Limb (tissue), 2 donors: ENCODE measurements at regions not wholly inside any gene's neighbourhood (a gene's known extent, or its start where the extent isn't known, plus 50 kb on each side); places are given as distances from the start of the nearest gene placed in this dataset.

ENCODE experiments used
- DNase-seq, 2 donors: peaks; one replicate each; pipeline ENCODE4 v3.0.0-alpha.2; 2016; ENCODE audit errors: extremely low spot score in 2 of 2

DNA sequence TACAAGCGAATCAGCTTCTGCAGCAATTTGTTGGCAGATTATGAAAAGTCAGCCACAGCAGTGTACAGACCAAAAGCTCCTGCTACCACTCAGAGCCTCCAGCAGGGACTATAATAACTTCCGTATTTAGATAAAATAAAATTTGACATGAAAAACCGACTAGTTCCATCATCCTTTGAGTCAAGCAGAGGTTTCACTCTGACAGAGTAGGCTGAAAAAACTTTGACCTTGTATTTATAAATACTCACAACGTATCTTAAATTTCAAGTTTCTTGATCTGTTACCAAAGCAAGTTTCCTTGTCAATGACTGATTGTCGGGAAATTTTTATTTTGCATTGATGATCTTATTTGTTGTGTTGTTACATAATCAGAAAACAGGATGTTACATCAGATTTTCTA, 283.4 kb downstream of the DAD1 start:
- DNase-seq: no peak

DNA sequence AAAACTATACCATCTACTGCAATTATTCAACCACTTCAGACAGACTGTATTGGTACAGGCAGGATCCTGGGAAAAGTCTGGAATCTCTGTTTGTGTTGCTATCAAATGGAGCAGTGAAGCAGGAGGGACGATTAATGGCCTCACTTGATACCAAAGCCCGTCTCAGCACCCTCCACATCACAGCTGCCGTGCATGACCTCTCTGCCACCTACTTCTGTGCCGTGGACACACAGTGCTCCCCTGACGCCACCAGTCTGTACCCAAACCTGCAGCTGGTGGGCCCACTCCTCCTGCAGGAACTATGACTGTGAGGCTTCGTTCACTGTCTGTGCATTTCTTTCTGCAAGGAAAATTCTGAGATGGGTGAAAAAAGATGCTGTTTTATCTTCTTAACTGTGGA, 284.7 kb downstream of the DAD1 start:
- DNase-seq: no peak

DNA sequence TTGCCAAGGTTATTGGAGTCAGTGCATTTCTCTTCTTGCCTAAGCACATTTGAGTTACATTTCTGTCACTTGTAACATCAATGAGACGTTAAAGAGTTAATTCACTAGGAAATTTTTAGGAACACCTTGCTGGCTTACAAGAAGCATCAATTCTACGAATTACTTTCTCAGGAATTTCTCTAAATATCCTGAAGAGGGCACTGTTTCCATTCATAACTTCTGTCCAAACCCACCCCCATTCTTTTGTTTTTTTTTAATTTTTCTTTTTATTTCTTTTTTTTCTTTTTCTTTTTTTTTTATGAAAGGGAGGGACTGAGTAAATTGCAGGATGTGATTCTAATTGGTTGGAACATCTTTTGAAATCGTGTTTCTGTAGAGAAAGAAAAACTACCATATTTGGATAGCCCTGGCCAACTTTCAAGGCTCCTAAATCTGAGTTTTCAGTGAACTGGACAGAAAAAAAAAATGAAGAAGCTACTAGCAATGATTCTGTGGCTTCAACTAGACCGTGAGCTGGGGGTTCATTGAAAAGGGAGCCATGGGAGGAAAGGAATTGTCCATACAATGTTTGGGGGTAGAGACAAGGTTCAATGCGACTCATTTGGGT, 285.3 kb downstream of the DAD1 start:
- no peak for DNase-seq

DNA sequence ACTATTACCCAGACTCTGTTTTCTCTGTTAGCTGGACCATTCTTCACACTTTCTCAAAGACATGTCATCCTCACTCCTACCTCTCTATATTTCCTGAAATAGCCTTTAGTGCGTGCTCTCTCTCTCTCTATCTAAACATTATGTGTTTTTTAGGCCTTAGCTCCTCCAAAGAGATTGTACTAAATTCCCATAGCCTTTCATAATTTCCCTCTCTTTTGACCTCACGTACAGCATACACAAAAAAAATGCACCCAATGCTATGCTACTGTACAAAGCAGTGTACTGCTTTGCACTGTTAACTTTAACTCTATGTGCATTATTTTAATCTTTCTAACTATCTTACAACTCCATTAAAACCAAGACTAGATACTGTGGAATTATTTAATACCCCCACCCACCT, 288.4 kb downstream of the DAD1 start:
- no peak for DNase-seq

DNA sequence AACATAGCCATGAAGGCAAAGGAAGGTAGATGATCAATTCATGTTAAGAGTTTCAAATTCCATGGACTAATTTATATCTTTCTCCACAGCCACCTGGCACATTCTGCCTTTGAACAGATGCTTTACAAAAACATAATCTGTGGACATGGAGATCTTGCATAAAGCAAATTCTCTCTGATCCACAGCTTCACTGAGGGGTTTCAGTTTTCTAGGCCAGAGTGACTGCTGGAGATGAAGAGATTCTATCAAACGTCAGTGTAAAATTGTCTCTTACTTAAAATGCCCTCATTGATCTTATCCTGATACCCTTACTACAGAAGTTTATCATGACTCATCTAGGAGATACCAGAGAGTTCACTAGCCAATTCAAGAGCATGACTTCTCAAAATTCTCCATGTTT, 291.6 kb downstream of the DAD1 start:
- no peak for DNase-seq

DNA sequence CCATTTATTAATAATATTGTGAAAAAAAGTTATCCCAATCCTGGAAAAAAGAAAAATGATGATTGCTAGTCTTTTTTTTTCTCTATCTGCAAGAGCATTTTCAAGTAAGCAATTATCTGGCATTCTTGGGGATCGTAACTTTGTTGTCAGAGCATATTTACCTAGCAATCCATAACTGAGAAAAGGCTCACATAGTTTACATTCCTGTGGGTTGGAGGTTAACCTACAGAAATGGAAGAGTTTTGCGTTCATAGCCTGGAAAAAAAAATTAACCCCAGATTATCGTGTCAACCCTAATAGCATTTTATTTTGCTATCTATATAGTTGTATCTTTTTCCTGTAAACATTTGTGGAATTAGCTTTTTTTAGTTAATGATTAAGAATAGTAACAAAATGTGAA, 292.3 kb downstream of the DAD1 start:
- DNase-seq: no peak

DNA sequence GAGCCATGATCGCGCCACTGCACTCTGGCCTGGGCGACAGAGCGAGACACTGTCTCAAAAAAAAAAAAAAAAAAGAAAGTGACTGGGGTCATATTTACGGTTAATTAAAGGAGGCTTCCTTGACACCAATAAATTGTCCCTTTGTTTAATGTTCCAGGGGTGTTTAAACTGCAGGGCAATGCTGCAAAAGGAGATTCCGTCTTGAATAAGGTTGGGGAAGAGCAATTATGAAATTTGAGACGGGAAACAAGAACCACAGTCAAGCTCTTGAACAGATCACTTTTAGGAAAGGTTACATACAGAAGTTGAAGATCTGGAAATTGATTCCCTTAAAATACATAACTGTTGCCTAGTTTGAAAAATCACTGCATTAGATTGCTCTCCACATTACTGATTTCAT, 292.9 kb downstream of the DAD1 start:
- DNase-seq: no peak

DNA sequence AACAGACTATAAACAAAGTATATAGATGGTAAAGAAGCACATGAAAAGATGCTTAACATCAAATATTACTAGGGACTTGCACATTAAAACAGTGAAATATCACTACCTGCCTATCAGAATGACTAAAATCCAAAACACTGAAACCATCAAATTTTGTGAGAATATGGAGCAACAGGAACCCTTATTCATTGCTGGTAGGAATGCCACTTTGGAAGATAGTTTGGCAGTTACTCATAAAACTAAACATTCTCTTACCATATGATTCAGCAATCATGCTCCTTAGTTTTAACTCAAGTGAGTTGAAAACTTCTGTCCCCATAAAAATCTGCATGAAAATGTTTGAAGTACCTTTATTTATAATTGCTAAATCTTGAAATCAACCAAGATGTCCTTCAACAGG, 297.6 kb downstream of the DAD1 start:
- no peak for DNase-seq

DNA sequence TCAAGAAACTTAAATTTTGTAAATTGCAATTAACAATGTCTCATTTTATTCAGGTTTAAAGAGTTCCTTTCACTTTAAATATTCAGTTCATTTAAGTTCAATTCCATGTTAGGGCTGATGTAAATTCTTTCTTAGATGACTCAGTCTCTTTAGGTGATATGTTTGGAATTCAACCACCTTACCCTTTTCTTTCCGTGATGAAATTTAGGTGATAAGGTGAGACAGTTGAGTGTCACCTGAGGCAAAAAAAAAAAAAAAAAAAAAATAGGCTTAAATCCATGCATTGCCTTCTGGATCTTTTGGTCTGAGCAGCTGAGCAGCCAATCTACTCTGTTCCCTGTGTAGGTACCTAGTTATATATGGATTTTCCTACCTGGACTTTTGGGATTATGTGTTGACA, 299.5 kb downstream of the DAD1 start:
- no peak for DNase-seq

DNA sequence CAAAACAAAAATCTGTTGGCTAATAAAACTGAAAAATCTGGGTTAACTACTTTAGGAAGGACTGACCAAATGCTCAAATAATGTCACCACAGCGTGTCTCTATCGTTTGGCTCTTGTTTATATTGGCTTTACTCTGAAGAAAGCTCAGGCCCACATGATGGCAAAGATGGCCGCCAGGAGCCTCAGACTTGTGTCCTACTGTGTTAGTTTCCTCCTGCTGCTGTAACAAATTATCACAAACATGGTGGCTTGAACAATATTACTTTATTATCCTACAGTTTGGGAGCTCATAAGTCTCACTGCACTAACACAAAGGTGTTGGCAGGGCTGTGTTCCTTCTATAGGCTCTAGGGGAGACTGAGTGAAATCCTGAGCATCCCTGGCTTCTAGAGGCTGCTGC, 303.0 kb downstream of the DAD1 start:
- no peak for DNase-seq

DNA sequence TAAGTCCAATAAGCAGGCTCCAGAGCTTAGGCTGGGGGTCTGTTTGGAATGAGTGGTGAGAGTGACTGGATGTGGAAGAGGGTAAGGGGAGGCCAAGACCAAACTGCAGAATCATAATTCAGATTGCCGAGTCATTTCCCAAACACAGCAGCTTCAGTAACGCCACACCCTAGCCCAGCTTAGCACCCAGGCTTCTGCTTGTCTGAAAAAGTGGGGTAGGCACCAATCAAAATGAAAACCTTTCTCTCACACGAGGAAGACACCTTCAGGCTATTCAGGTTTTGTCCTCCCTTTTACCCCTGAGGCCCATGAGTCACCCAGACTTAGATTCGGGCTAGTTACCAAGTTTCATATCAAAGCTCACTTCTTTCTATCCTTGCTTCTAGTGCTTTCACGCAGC, 306.1 kb downstream of the DAD1 start:
- DNase-seq: no peak

DNA sequence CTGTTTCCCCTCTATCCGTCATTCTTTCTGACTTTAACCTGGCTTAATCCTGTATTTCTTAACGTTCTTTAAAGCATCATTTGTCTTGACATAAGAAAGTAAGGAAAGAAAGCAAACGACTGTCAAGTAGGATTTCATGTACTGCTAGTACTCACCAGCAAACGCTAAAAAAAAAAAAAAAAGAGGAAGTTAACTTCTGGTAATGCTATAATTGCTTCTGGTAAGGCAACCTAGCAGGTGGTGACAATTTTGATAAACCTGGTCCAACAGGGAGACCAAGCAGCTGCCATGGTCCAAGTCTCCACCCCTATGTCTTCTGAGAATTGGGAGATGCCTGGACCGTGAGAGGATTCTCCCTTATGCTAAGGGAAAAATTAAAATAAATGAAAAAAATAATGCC, 306.6 kb downstream of the DAD1 start:
- no peak for DNase-seq

DNA sequence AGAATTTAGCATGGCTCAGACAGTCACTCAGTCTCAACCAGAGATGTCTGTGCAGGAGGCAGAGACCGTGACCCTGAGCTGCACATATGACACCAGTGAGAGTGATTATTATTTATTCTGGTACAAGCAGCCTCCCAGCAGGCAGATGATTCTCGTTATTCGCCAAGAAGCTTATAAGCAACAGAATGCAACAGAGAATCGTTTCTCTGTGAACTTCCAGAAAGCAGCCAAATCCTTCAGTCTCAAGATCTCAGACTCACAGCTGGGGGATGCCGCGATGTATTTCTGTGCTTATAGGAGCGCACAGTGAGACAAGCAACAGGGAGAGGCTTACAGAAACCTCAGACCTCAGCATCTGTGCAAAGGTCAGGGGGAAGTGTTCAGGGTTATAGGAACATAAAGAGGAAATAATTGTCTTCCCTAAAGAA, 307.6 kb downstream of the DAD1 start:
- peak in 1 of 2 donors; percentile 29 for DNase-seq

DNA sequence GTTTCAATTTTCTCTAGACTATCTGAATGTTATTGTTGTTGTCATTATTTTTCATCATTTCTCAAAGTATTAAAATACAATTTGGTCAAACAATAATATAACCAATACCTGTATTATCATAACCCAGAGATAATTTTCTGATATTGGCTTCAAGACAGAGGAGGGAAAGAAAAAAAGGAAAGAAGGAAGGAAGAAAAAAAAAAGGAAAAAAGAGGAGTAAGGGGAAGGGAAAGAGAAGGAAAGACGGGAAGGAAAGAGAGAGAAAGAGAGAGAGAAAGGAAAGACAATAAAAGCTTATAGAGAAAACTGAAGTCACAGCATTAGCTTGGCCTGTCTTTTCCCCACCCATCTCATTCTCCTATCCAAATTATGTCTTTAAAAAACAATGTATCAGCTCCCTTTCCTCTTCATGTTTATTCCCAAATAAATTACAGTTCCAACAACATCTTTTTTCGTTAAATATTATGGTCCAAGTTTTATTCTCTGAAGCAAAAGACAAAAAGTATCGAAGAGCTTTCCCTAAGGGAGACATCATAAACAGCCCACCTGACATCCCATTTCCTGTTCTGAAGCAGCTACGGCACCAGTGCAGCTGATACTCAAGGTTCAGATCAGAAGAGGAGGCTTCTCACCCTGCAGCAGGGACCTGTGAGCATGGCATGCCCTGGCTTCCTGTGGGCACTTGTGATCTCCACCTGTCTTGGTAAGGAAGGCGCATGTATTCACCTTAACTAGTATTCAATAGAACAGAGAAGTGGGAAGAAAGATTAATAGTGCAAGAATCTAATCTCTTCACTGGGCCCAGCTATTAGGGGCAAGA, 308.3 kb downstream of the DAD1 start:
- peak in 1 of 2 donors; percentile 12 for DNase-seq

DNA sequence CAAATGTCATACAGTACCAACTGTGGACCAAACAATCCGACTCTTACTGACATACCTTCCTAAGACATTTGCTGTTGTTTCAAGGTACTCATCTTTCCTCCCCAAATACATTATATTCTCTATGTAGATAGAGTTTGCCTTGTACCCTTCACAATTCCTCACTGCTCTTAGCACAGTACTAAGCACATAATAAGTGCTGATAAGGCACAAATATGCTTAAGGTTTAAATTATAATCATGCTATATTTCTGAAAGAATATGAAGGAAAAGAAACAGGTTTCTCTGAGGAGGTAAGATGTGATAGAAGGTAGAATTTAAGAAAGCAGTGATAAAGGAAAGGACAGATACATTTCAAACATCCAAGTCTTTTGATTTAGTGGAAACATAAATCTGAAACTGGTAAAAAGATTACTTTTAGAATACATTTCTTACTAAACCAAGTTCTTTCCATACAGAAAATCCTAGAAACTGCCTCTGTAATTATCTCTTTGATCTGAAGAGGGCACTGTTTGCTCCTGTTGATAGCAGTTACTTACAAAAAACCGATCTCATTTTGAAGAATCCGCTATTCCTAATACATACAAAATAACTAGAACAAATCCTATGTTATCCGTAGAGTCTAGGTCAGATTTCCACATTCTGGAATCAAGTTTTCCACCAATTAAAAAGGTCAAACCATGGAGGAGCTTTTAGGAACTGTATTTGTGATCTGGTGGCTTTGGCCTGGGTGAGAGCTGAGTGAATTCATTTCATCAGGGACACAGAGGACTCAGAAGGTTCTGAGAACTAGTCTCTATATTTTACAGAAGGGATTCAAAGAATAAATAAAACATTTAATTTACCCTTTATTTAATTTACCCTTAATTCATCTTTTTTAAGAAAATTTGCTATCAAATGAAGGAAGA, 311.9 kb downstream of the DAD1 start:
- DNase-seq: peak in 1 of 2 donors; percentile 40

DNA sequence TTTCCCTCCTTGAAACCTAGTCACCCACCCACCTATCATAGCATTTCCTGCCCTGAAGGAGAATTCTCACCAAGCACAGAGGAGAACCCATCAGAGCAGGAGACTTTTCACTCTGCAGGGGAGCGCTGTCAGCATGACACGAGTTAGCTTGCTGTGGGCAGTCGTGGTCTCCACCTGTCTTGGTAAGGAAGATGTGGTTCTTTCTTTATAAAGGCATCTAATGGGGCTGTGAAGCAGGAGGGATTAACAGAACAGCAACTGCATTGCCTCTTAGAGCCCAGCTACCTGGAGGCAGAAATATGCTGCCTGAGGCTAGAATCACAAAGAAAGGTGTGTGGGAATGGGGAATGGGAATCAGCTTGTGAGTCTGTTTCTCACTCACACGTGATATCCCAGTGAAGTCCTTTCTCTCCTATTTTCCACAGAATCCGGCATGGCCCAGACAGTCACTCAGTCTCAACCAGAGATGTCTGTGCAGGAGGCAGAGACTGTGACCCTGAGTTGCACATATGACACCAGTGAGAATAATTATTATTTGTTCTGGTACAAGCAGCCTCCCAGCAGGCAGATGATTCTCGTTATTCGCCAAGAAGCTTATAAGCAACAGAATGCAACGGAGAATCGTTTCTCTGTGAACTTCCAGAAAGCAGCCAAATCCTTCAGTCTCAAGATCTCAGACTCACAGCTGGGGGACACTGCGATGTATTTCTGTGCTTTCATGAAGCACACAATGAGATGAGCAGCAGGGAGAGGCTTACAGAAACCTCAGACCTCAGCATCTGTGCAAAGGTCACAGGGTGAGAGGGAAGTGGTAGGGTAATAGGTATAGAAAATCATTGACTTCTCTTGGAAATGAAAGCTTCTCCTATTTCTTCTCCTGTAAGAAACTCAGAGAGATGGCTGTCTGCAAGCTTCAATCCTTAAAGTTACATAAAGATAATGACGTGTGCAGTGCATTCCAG, 316.9 kb downstream of the DAD1 start:
- no peak for DNase-seq

DNA sequence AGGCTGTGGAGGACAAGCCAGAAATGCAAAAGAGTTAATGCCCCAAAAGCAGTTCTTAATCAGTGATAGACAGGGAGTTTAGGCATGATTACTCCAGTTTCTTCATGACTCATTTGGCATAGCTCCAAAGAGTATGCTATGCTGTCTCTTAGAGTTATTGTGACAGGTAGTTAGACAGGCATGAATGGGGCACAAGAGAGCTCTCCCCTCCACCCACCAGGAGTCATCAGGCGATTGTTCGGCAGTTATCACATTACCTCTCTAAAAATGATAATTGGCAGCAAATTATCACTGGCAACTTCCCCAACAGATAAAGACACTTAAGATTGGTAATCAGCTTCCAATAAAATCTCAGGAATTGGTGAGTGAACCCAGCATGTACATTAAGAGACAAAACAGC, 320.1 kb downstream of the DAD1 start:
- DNase-seq: no peak

DNA sequence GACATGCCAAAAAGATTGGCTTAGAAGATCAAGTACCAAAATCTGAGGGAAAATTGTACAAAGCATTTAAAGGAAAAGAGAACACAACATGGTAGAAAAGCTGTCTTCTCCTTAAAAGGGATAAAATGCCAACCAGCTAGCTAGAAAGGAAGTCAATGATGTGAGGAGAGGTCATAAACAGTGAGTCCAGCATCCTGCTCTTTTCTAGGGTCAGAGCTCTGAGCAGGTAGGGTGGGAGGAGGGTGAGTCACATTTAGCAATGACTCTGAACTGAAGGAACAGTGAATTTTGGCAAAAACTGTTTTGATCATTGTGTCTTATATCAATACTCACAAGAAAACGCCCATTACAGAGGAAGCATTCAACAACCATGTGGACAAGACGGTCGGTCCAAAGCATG, 322.3 kb downstream of the DAD1 start:
- no peak for DNase-seq

DNA sequence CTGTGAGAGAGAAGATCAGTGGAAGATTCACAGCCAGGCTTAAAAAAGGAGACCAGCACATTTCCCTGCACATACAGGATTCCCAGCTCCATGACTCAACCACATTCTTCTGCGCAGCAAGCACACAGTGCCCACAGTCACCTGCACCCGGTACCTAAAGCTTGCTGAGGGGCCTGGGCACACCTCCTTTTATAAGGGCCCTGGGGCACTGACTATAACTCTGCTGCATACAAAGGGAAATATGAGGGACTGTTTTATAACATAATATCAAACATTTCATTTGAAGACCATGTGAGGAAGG, 322.9 kb downstream of the DAD1 start:
- no peak for DNase-seq

DNA sequence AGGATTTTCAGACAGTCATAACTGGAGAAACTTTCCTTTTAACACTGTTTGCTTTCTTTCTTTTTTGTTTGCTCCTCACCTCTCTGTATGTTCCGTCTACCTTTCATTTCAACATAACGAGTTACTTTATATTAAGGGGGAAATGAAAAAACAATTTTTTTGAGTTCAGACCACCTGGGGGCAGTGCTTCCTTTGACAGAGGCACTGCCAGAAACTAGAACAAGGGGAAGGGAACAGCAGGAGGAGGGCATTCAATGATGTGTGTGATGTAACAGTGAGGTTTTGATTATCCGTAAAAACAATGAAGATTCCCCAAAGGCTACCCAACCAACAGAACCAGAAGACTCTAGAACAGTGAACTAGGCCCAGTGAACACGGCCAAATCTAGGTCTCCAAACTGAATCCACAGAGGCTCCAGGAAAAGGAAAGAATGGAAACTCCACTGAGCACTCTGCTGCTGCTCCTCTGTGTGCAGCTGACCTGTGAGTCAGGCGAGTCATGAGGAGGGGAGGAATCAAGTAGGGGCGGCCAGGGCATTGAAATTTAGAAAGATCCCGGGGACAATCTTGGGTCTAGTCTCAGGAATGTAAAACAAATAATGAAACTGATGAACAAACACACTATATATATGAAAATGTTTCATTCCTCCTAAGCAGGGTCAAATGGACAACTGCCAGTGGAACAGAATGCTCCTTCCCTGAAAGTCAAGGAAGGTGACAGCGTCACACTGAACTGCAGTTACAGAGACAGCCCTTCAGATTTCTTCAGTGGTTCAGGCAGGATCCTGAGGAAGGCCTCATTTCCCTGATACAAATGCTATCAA, 323.5 kb downstream of the DAD1 start:
- no peak for DNase-seq
